Astrocyte (in vitro differentiated cells and primary cell): ENCODE measurements at regions not wholly inside any gene's neighbourhood (a gene's known extent, or its start where the extent isn't known, plus 50 kb on each side); places are given as distances from the start of the nearest gene placed in this dataset.

Experiments
- DNase-seq: peaks from one replicate; pipeline ENCODE4 v3.0.0-alpha.2; 2010; ENCODE audit warnings: low read depth
- FAIRE-seq: peaks from 2 replicates; lab custom pipeline; 2011; peaks lifted over from hg19 to GRCh38; lab: Jason Lieb, UNC
- H2AFZ ChIP-seq: 2 replicates; pipeline ENCODE4 v1.6.0; 2012; ENCODE audit warnings: low read depth, low read length, inconsistent platforms
- H3K27ac ChIP-seq: 2 replicates; pipeline ENCODE4 v1.5.1; 2011; ENCODE audit warnings: low read depth, low read length, inconsistent platforms
- H3K27me3 ChIP-seq: 2 replicates; pipeline ENCODE4 v1.6.0; 2011; ENCODE audit warnings: low read length, inconsistent platforms; ENCODE audit not compliant: insufficient read depth
- H3K36me3 ChIP-seq: 2 replicates; pipeline ENCODE4 v1.5.1; 2011; ENCODE audit warnings: low read length, inconsistent platforms; ENCODE audit not compliant: insufficient read depth
- H3K4me1 ChIP-seq: 2 replicates; pipeline ENCODE4 v1.5.1; 2011; ENCODE audit warnings: low read length, inconsistent platforms; ENCODE audit not compliant: insufficient read depth
- H3K4me2 ChIP-seq: 2 replicates; pipeline ENCODE4 v1.6.0; 2012; ENCODE audit warnings: low read length, inconsistent platforms
- H3K4me3 ChIP-seq: 2 replicates; pipeline ENCODE4 v1.5.1; 2011; ENCODE audit warnings: low read depth, mild to moderate bottlenecking, low read length, inconsistent platforms; ENCODE audit not compliant: insufficient read depth
- H3K79me2 ChIP-seq: 2 replicates; pipeline ENCODE4 v1.6.0; 2012; ENCODE audit warnings: mild to moderate bottlenecking, low read length, inconsistent platforms; ENCODE audit not compliant: insufficient read depth
- H3K9ac ChIP-seq: 2 replicates; pipeline ENCODE4 v1.6.0; 2012; ENCODE audit warnings: mild to moderate bottlenecking, low read length, inconsistent platforms
- H3K9me3 ChIP-seq: 2 replicates; pipeline ENCODE4 v1.5.1; 2012; ENCODE audit warnings: low read depth, mild to moderate bottlenecking, low read length, inconsistent platforms; ENCODE audit not compliant: insufficient read depth
- H4K20me1 ChIP-seq: 2 replicates; pipeline ENCODE4 v1.6.0; 2012; ENCODE audit warnings: low read length, inconsistent platforms; ENCODE audit not compliant: insufficient read depth
- H3K27ac Mint-ChIP-seq: one replicate; pipeline ENCODE4 v1.8.0; 2021; ENCODE audit warnings: mild to moderate bottlenecking, mixed read lengths; ENCODE audit not compliant: unreplicated experiment
- H3K27me3 Mint-ChIP-seq: one replicate; pipeline ENCODE4 v1.8.0; 2021; ENCODE audit warnings: low read depth, mixed read lengths; ENCODE audit not compliant: unreplicated experiment
- H3K36me3 Mint-ChIP-seq: one replicate; pipeline ENCODE4 v1.8.0; 2021; ENCODE audit warnings: low read depth, mixed read lengths; ENCODE audit not compliant: unreplicated experiment
- H3K4me1 Mint-ChIP-seq: one replicate; pipeline ENCODE4 v1.8.0; 2021; ENCODE audit warnings: low read depth, mixed read lengths; ENCODE audit not compliant: unreplicated experiment
- H3K4me3 Mint-ChIP-seq: one replicate; pipeline ENCODE4 v1.8.0; 2021; ENCODE audit warnings: mild to moderate bottlenecking, moderate library complexity, mixed read lengths; ENCODE audit not compliant: unreplicated experiment
- H3K9me3 Mint-ChIP-seq: one replicate; pipeline ENCODE4 v1.8.0; 2021; ENCODE audit warnings: mild to moderate bottlenecking, mixed read lengths; ENCODE audit not compliant: unreplicated experiment
- CTCF ChIP-seq: IDR thresholded peaks from 2 replicates; pipeline ENCODE4 v1.5.1; 2011; ENCODE audit warnings: low read depth, mild to moderate bottlenecking, inconsistent platforms, low read length, moderate library complexity; ENCODE audit not compliant: insufficient read depth
- EZH2 ChIP-seq: IDR thresholded peaks from 2 replicates; pipeline ENCODE4 v1.6.1; 2012; ENCODE audit warnings: mild to moderate bottlenecking, low read length, inconsistent platforms; ENCODE audit not compliant: insufficient read depth

- DNase-seq (no peak), FAIRE-seq (no peak)
- Mint-ChIP-seq H3K4me3 (no peak overlapping the region), H3K4me1 (no peaks in the 10 kb centered on the region), H3K27ac (no peak overlapping the region), H3K9me3 (no peaks in the 10 kb centered on the region), H3K27me3 (no peaks in the 10 kb centered on the region), H3K36me3 (no peaks in the 10 kb centered on the region)
- Histone ChIP-seq H3K27ac (no peak overlapping the region), H3K9me3 (no peaks in the 10 kb centered on the region), H3K27me3 (no peaks in the 10 kb centered on the region), H4K20me1 (no peaks in the 10 kb centered on the region), H3K4me1 (no peaks in the 10 kb centered on the region), H3K36me3 (no peaks in the 10 kb centered on the region), H3K79me2 (no peaks in the 10 kb centered on the region), H3K9ac (no peak overlapping the region), H2AFZ (no peak overlapping the region), H3K4me2 (no peak overlapping the region), H3K4me3 (no peak overlapping the region)
- TF ChIP-seq CTCF: no peak
- no peak for TF ChIP-seq EZH2
Measured at GRCh38 chr1:104702731-104703130, 953.0 kb downstream of the AMY1C start.

DNA sequence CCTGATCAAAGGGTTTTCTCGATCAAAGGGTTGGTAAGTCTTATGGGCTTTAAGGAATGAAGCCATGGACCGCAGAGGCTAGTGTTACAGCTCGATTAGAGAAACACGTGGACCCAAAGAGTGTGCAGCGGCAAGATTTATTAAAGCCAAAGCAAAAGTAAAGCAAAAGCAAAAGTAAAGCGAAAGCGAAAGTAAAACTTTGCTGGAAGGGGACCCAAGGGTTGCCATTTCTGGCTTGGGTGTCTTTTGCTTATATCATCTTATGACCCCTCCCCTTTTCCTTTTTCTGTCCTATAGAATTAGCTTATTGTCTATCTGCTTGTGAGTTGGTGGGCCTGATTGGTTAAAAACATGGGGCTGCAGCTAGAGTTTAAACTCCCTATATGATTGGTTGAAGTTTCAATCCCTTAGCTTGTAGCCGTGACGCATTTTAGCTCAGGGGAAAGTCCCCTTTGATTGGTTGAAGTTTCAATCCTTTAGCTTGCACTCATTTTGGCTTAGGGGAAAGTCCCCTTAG is 957.0 kb downstream of the AMY1C start:
- Histone ChIP-seq H3K79me2 (no peaks in the 10 kb centered on the region), H3K4me3 (no peak overlapping the region), H3K4me2 (no peak overlapping the region), H3K4me1 (no peaks in the 10 kb centered on the region), H3K27ac (no peak overlapping the region), H4K20me1 (no peaks in the 10 kb centered on the region), H3K9ac (no peak overlapping the region), H3K27me3 (no peaks in the 10 kb centered on the region), H3K9me3 (peaks cover 2% of the 10 kb centered on the region), H3K36me3 (no peaks in the 10 kb centered on the region), H2AFZ (no peak overlapping the region)
- FAIRE-seq: no peak
- TF ChIP-seq EZH2 (no peak), CTCF (no peak)
- Mint-ChIP-seq H3K4me3 (no peak overlapping the region), H3K9me3 (no peaks in the 10 kb centered on the region), H3K27me3 (no peaks in the 10 kb centered on the region), H3K27ac (no peak overlapping the region), H3K4me1 (no peaks in the 10 kb centered on the region), H3K36me3 (no peaks in the 10 kb centered on the region)
- no peak for DNase-seq

- H3K27me3 ChIP-seq: no peaks in the 10 kb centered on the region
- H3K4me2 ChIP-seq: no peak overlapping the region
- Mint-ChIP-seq H3K4me3 (no peak overlapping the region), H3K9me3 (no peaks in the 10 kb centered on the region), H3K27ac (no peak overlapping the region), H3K27me3 (no peaks in the 10 kb centered on the region), H3K4me1 (no peaks in the 10 kb centered on the region), H3K36me3 (no peaks in the 10 kb centered on the region)
- no peak overlapping the region for H2AFZ ChIP-seq
- no peaks in the 10 kb centered on the region for H3K36me3 ChIP-seq
- DNase-seq (no peak), FAIRE-seq (no peak)
- TF ChIP-seq CTCF (no peak), EZH2 (no peak)
- H3K4me3 ChIP-seq: no peak overlapping the region
- H4K20me1 ChIP-seq: no peaks in the 10 kb centered on the region
- H3K27ac ChIP-seq: no peak overlapping the region
- H3K9ac ChIP-seq: no peak overlapping the region
- no peaks in the 10 kb centered on the region for H3K4me1 ChIP-seq
- no peaks in the 10 kb centered on the region for H3K79me2 ChIP-seq
- no peaks in the 10 kb centered on the region for H3K9me3 ChIP-seq
Measured at GRCh38 chr1:104718752-104719151, 969.1 kb downstream of the AMY1C start.
